Ovary (tissue), 3 donors: ENCODE measurements at regions not wholly inside any gene's neighbourhood (a gene's known extent, or its start where the extent isn't known, plus 50 kb on each side); places are given as distances from the start of the nearest gene placed in this dataset.

Source experiments
- CTCF ChIP-seq, 3 donors: fragments of 450-650 bp in 2 of 3; fragments of 200-600 bp in 1 of 3; IDR thresholded peaks; one replicate each; pipeline versions ENCODE4 v1.5.1 to v1.8.0; 2016 to 2022; ENCODE audit warnings: antibody characterized with exemption in 3 of 3, mild to moderate bottlenecking in 1 of 3
- POLR2A ChIP-seq: fragments of 450-650 bp; IDR thresholded peaks from one replicate; pipeline ENCODE4 v1.6.1; 2017; ENCODE audit warnings: antibody characterized with exemption, mild to moderate bottlenecking, moderate library complexity
- donor health status: DM: no; HTN: no; CAD: no.

GRCh38 chr14:51574009-51574408 lies 77.7 kb upstream of the FRMD6 start:
- no peak for TF ChIP-seq CTCF (IDR thresholded peaks at IDR 0.05)
- TF ChIP-seq POLR2A, result no peak
